AG09309 (cell line): ENCODE measurements at regions not wholly inside any gene's neighbourhood (a gene's known extent, or its start where the extent isn't known, plus 50 kb on each side); places are given as distances from the start of the nearest gene placed in this dataset.

Experiments used
- DNase-seq: peaks from one replicate; pipeline ENCODE4 v3.0.0-alpha.2; 2010; ENCODE audit warnings: low read depth
- H3K4me3 ChIP-seq: 2 replicates; pipeline ENCODE4 v1.5.1; 2011; ENCODE audit warnings: mild to moderate bottlenecking, low read depth, low read length, moderate library complexity; ENCODE audit not compliant: control insufficient read depth
- TF ChIP-seq, protein P1 (sequence below): IDR thresholded peaks from 2 replicates; pipeline ENCODE4 v1.5.1; 2011; ENCODE audit warnings: mild to moderate bottlenecking, low read depth, low read length, inconsistent platforms; ENCODE audit not compliant: insufficient read depth, control insufficient read depth; ENCODE audit errors: missing control alignments

DNA sequence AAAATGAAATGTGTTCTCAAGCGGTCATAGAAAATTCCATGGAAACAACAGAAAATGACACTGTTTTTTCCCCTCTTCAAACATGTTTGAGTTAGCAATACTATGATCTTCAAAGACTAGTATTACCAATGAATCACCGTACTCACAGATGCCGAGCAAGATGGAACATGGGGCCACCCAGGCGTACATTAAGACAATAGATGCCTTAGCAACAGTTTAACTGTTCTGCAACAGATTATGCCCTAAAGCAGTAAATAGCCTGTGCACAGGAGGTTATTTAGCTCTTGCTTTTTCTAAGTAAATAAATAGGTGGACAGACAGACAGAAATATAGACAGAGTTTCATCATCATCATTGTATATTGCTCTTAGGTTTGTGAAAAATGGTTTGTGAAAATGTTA lies 284.0 kb upstream of the DEFB112 start:
- H3K4me3 ChIP-seq, result no peak overlapping the region
- TF ChIP-seq, protein P1, sequence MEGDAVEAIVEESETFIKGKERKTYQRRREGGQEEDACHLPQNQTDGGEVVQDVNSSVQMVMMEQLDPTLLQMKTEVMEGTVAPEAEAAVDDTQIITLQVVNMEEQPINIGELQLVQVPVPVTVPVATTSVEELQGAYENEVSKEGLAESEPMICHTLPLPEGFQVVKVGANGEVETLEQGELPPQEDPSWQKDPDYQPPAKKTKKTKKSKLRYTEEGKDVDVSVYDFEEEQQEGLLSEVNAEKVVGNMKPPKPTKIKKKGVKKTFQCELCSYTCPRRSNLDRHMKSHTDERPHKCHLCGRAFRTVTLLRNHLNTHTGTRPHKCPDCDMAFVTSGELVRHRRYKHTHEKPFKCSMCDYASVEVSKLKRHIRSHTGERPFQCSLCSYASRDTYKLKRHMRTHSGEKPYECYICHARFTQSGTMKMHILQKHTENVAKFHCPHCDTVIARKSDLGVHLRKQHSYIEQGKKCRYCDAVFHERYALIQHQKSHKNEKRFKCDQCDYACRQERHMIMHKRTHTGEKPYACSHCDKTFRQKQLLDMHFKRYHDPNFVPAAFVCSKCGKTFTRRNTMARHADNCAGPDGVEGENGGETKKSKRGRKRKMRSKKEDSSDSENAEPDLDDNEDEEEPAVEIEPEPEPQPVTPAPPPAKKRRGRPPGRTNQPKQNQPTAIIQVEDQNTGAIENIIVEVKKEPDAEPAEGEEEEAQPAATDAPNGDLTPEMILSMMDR, result no peak
- no peak for DNase-seq

DNA sequence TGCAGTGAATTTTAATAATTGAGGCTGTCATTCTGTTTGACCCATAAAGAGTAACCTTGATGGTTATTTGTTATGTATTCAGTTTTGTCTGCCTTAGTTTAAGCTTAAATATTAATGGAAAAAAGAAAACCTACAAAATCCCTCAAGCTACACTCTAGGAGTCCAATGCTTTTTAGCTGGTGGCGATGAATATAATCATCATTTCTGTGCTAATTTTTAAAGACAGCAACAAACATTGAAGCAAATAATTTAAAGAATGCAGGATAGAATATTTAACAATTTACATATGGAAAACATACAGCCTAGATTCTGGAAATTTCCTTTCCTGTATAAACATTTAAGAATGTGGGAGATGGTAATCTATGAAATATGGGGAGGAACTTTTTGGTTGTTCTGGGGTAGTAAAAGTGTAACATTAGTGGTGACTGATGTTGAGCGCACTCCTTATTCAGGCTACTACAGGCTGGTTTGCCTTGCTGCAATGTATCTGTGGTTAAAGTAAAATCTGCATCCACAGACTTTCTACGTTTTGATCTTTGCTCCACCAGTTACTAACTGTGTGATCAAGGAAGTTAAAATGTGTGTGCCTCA lies 287.9 kb upstream of the DEFB112 start:
- H3K4me3 ChIP-seq, result no peak overlapping the region
- DNase-seq, result no peak
- TF ChIP-seq, protein P1, result no peak

DNA sequence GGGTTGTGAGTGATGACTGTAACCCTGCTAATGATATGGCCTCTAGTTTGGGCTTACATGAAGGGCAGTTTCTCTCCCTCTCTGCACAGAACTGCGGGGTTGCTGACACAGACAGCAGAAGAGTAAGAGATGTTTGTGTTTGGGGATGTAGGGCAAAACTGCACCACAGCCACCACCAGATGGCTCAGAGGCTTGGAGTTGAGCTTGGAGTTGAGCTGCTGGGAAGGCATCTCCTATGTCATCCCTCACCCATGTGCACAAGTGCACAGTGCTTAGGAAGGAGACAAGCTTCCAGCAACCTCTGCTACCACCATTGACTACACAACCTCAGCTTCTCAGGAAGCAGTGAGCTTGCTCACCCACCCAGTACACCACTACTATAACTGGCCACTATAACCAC lies 303.9 kb upstream of the DEFB112 start:
- DNase-seq, result no peak
- TF ChIP-seq, protein P1, result no peak
- no peak overlapping the region for H3K4me3 ChIP-seq

DNA sequence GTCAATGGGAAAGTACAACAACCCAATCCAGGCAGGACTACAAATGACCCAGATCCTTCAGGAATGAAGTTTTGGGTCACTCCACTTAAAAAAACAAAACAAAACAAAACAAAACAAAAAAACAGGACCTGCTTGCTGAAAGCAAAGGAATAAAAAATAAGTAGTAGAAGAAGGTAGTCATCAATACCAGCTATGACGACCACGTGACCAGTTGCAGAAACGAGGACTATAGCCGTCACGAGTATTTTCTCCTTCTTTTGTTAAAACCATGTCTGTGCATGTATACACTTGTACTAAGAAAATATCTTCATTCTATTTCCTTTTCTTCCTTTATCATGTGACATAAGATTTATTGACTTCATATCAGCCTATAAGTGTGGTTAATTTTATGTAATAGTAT lies 308.4 kb upstream of the DEFB112 start:
- DNase-seq, result no peak
- TF ChIP-seq, protein P1, result no peak
- no peak overlapping the region for H3K4me3 ChIP-seq

DNA sequence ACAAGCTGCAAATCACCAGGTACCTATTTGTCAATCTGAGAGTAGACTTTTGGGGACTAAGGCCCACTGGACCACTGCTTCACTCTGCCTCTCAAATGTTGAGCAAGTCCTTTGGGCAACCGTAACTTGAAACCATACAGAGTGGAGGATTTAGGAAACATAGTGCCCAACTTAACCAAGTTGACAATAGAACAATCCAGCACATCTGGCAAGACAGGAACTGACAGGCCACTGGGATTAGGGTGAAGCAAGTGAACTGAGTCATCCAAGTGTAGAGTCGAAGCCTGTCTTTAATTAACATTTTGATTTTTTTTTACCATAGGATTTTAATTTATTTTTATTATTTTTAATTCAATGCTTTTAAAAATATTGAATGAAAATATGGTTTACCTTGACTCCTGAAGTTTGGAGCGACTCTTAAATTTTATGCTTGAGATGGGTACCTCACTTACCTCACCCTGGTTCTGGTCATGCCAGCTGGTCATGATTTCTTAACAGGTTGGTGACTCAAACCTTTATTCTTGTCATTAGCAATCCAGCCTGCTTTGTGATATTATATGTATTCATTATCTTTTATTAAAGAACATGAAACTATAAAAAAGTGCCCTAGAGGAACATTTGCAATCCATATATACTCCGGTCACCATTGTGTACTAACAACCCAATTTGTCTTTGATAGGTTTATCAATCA lies 312.1 kb upstream of the DEFB112 start:
- TF ChIP-seq, protein P1, result no peak
- no peak overlapping the region for H3K4me3 ChIP-seq
- DNase-seq, result no peak

DNA sequence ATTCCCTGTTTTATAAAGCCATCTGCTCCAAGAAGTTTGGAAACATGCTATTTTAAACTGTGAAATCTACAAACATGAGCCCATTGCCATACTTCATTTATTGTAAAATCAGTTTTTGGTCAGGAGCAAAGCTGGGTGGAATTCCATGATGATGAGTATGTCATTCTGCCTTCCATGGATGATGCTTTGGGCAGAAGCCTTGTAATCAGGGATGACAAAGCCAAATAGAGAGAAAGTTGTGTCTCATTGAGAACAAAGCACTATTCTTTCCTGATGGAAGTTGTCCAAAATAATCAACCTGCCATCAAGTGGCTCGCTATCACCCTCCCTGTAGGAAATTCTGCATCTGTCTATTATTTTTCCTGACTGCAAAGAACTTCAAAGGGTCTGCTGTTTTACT lies 313.0 kb upstream of the DEFB112 start:
- TF ChIP-seq, protein P1, result no peak
- H3K4me3 ChIP-seq, result no peak overlapping the region
- DNase-seq, result no peak

DNA sequence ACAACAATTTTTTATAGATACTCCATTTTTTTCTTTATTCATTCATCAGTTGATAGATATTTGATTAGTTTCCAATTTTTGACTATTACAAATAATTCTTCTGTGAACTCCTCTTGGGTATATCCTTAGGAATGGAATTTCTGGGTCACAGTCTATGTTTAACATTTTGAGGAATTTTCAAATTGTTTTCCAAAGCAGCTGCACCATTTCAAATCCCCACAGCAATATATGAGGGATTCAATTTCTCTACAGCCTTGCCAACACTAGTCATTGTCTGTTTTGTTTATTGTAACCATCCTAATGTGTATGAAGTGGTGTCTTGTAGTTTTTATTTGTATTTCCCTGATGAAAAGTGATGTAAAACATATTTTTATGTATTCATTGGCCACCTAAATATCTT lies 320.3 kb upstream of the DEFB112 start:
- H3K4me3 ChIP-seq, result no peak overlapping the region
- no peak for DNase-seq
- TF ChIP-seq, protein P1, result no peak
